ENCODE measurements at regions not wholly inside any gene's neighbourhood (a gene's known extent, or its start where the extent isn't known, plus 50 kb on each side); places are given as distances from the start of the nearest gene placed in this dataset.

DNA sequence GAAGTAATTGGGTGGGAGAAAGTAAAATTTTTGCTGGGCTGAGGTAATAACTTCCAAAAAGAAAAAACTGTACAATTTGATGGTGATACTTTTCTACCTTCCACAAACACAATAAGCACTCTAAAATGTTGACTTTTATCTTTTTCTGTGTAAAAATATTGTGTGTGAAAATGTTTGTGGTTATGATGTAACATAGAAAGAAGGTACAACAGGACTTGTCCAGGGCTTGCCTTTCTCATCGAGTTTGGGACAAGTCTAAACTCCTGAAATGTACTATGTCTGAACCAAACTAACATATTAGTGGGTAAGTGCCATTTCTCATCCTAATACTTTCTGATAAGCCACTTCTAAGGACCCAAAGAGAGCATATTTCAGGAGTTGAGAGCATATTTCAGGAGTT lies 174.2 kb upstream of the PDGFD start:
- no peak for TF ChIP-seq EZH2 (optimal IDR thresholded peaks at IDR 0.05; ENCODE audit: low read depth, low read length)
- TF ChIP-seq, protein P1, sequence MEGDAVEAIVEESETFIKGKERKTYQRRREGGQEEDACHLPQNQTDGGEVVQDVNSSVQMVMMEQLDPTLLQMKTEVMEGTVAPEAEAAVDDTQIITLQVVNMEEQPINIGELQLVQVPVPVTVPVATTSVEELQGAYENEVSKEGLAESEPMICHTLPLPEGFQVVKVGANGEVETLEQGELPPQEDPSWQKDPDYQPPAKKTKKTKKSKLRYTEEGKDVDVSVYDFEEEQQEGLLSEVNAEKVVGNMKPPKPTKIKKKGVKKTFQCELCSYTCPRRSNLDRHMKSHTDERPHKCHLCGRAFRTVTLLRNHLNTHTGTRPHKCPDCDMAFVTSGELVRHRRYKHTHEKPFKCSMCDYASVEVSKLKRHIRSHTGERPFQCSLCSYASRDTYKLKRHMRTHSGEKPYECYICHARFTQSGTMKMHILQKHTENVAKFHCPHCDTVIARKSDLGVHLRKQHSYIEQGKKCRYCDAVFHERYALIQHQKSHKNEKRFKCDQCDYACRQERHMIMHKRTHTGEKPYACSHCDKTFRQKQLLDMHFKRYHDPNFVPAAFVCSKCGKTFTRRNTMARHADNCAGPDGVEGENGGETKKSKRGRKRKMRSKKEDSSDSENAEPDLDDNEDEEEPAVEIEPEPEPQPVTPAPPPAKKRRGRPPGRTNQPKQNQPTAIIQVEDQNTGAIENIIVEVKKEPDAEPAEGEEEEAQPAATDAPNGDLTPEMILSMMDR (IDR thresholded peaks at IDR 0.05; ENCODE audit: low read length), result no peak
